GM20431 (cell line): ENCODE measurements at regions not wholly inside any gene's neighbourhood (a gene's known extent, or its start where the extent isn't known, plus 50 kb on each side); places are given as distances from the start of the nearest gene placed in this dataset.

ENCODE experiments used
- in situ Hi-C: fragments of 300-500 bp; cut with MseI, MboI; formaldehyde crosslinking; loops from one replicate; pipeline ENCODE4 v1.15.0; 2020; ENCODE audit warnings: low sequenced_read_pairs; ENCODE audit not compliant: unreplicated experiment

- in situ Hi-C loops, result no loop called here
These were observed 477.6 kb upstream of the INTU start for GRCh38 chr4:127155116-127155515.

GRCh38 chr4:127155555-127155954 lies 477.2 kb upstream of the INTU start:
- in situ Hi-C loops, result no loop called here

GRCh38 chr4:127162741-127163140 lies 470.0 kb upstream of the INTU start:
- in situ Hi-C loops, result no loop called here

- in situ Hi-C loops, result no loop called here
These were observed 466.8 kb upstream of the INTU start for GRCh38 chr4:127165971-127166370.

GRCh38 chr4:127174201-127174600 lies 458.6 kb upstream of the INTU start:
- in situ Hi-C loops, result no loop called here

GRCh38 chr4:127174616-127175015 lies 458.1 kb upstream of the INTU start:
- in situ Hi-C loops, result no loop called here

- in situ Hi-C loops, result no loop called here
These were observed 453.3 kb upstream of the INTU start for GRCh38 chr4:127179256-127180087.

GRCh38 chr4:127181001-127181400 lies 451.8 kb upstream of the INTU start:
- in situ Hi-C loops, result no loop called here

GRCh38 chr4:127182687-127183086 lies 450.1 kb upstream of the INTU start:
- in situ Hi-C loops, result no loop called here

- in situ Hi-C loops, result no loop called here
These were observed 443.9 kb upstream of the INTU start for GRCh38 chr4:127188847-127189246.

- in situ Hi-C loops, result no loop called here
These were observed 438.5 kb upstream of the INTU start for GRCh38 chr4:127194281-127194680.

GRCh38 chr4:127196655-127197352 lies 436.0 kb upstream of the INTU start:
- in situ Hi-C loops, result no loop called here

- in situ Hi-C loops, result no loop called here
These were observed 429.1 kb upstream of the INTU start for GRCh38 chr4:127203562-127204200.

GRCh38 chr4:127204322-127204721 lies 428.4 kb upstream of the INTU start:
- in situ Hi-C loops, result no loop called here

GRCh38 chr4:127209580-127210095 lies 423.1 kb upstream of the INTU start:
- in situ Hi-C loops, result no loop called here

GRCh38 chr4:127210893-127211649 lies 421.7 kb upstream of the INTU start:
- in situ Hi-C loops, result no loop called here

GRCh38 chr4:127211650-127212560 lies 420.9 kb upstream of the INTU start:
- in situ Hi-C loops, result no loop called here

GRCh38 chr4:127212701-127213100 lies 420.1 kb upstream of the INTU start:
- in situ Hi-C loops, result no loop called here

GRCh38 chr4:127214016-127214415 lies 418.7 kb upstream of the INTU start:
- in situ Hi-C loops, result no loop called here
